DND-41 (cell line): ENCODE measurements at regions not wholly inside any gene's neighbourhood (a gene's known extent, or its start where the extent isn't known, plus 50 kb on each side); places are given as distances from the start of the nearest gene placed in this dataset.

Source experiments
- CTCF ChIP-seq: IDR thresholded peaks from 2 replicates; pipeline ENCODE4 v1.5.1; 2012; ENCODE audit warnings: borderline replicate concordance, low read length, moderate library complexity, mild to moderate bottlenecking; ENCODE audit not compliant: poor library complexity, severe bottlenecking; ENCODE audit errors: extremely low read depth
- EZH2 ChIP-seq: IDR thresholded peaks from 3 replicates; pipeline ENCODE4 v1.6.1; 2012; ENCODE audit warnings: borderline replicate concordance, low read depth, mild to moderate bottlenecking, moderate library complexity, low read length, inconsistent platforms; ENCODE audit not compliant: severe bottlenecking

- TF ChIP-seq CTCF (no peak), EZH2 (no peak)
Measured at GRCh38 chr1:94617957-94618739, 76.6 kb upstream of the F3 start.
